OCI-LY3 (cell line): ENCODE measurements at regions not wholly inside any gene's neighbourhood (a gene's known extent, or its start where the extent isn't known, plus 50 kb on each side); places are given as distances from the start of the nearest gene placed in this dataset.
"Not testable (repeated sequence)": the region's sequence is repeated elsewhere in the genome, so short reads cannot be mapped to it uniquely, and the experiment has no call there.

ENCODE experiments used
- H2AFZ ChIP-seq: fragments of 200-600, 300-600 bp; shearing (Covaris generic); 2 replicates; pipeline ENCODE4 v1.6.0; 2014; ENCODE audit warnings: antibody characterized with exemption, low read depth, low read length
- H3K27ac ChIP-seq: fragments of 200-600, 300-600 bp; sonication (generic); 2 replicates; pipeline ENCODE4 v1.5.1; 2014; ENCODE audit warnings: mild to moderate bottlenecking, low read length, moderate library complexity, mixed read lengths
- H3K27me3 ChIP-seq: fragments of 200-600, 300-600 bp; sonication (generic); 2 replicates; pipeline ENCODE4 v1.6.1; 2014; ENCODE audit warnings: low read depth, low read length, mixed read lengths
- H3K36me3 ChIP-seq: fragments of 200-600, 300-600 bp; sonication (generic); replicated peaks from 2 replicates; pipeline ENCODE3; 2014; ENCODE audit warnings: low read depth, low read length, mixed read lengths
- H3K4me1 ChIP-seq: fragments of 300-600, 200-600 bp; sonication (generic); 2 replicates; pipeline ENCODE4 v1.6.1; 2014; ENCODE audit warnings: low read length, mixed read lengths
- H3K4me2 ChIP-seq: fragments of 200-600, 300-600 bp; sonication (generic); 2 replicates; pipeline ENCODE4 v1.6.1; 2014; ENCODE audit warnings: low read length, mixed read lengths
- H3K4me3 ChIP-seq: fragments of 300-600, 200-600 bp; sonication (generic); 2 replicates; pipeline ENCODE4 v1.5.1; 2014; ENCODE audit warnings: antibody characterized with exemption, mild to moderate bottlenecking, low read length, moderate library complexity
- H3K79me2 ChIP-seq: fragments of 300-600, 200-600 bp; shearing (Covaris generic); 2 replicates; pipeline ENCODE4 v1.6.1; 2014; ENCODE audit warnings: mild to moderate bottlenecking, low read length, mixed read lengths
- H3K9ac ChIP-seq: fragments of 300-600, 200-600 bp; shearing (Covaris generic); 2 replicates; pipeline ENCODE4 v1.6.0; 2014; ENCODE audit warnings: mild to moderate bottlenecking, low read length, moderate library complexity
- H3K9me3 ChIP-seq: fragments of 200-600, 300-600 bp; shearing (Covaris generic); 2 replicates; pipeline ENCODE4 v1.6.1; 2014; ENCODE audit warnings: low read length, mixed read lengths; ENCODE audit not compliant: insufficient read depth
- H4K20me1 ChIP-seq: fragments of 200-600, 300-600 bp; sonication (generic); 2 replicates; pipeline ENCODE4 v1.6.1; 2016; ENCODE audit warnings: low read length, mixed read lengths; ENCODE audit not compliant: insufficient read depth
- EZH2phosphoT487 ChIP-seq: fragments of 200-600 bp; shearing (Covaris generic); IDR thresholded peaks from 2 replicates; pipeline ENCODE4 v1.6.1; 2018; ENCODE audit warnings: antibody characterized with exemption, mixed run types, low read depth
- TF ChIP-seq, protein P1 (sequence below): fragments of 200-600, 300-600 bp; sonication (generic); IDR thresholded peaks from 2 replicates; pipeline ENCODE4 v1.5.1; 2014; ENCODE audit warnings: antibody characterized with exemption, low read length, low read depth

DNA sequence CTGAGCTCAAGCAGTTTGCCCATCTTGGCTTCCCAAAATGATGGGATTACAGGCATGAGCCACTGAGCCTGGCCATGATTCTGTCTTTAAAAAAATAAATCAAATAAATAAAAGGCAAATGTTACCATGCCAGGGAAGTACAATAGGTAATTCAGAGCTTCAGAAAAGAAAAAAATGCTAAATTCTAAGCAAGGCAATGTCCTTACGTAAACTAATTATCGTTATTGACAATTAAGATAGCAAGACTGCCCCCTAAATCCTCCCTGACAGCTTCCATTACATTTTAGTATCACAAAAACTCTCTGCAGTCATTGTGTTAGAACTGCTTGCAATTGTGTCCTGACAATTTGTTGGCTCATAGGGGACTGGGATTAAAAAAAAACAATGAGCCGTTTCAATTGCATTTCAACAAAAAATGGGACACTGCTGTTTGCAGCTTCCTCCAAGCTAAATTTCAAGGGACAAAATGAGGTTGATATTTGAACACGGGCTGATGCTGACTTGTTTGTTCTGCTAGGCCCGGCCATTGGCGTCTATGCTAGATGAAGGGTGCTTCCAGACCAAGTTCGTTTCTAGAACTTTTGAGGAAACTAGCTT is 88.9 kb downstream of the MOGAT1 start:
- H3K79me2 ChIP-seq = no peaks in the 10 kb centered on the region
- no peaks in the 10 kb centered on the region for H3K9me3 ChIP-seq
- H3K27me3 ChIP-seq = no peaks in the 10 kb centered on the region
- no peak overlapping the region for H3K4me2 ChIP-seq
- H2AFZ ChIP-seq = no peak overlapping the region
- no peak overlapping the region for H3K27ac ChIP-seq
- no peaks in the 10 kb centered on the region for H3K36me3 ChIP-seq
- H3K4me3 ChIP-seq = no peak overlapping the region
- no peak overlapping the region for H3K9ac ChIP-seq
- no peaks in the 10 kb centered on the region for H4K20me1 ChIP-seq
- TF ChIP-seq, protein P1, sequence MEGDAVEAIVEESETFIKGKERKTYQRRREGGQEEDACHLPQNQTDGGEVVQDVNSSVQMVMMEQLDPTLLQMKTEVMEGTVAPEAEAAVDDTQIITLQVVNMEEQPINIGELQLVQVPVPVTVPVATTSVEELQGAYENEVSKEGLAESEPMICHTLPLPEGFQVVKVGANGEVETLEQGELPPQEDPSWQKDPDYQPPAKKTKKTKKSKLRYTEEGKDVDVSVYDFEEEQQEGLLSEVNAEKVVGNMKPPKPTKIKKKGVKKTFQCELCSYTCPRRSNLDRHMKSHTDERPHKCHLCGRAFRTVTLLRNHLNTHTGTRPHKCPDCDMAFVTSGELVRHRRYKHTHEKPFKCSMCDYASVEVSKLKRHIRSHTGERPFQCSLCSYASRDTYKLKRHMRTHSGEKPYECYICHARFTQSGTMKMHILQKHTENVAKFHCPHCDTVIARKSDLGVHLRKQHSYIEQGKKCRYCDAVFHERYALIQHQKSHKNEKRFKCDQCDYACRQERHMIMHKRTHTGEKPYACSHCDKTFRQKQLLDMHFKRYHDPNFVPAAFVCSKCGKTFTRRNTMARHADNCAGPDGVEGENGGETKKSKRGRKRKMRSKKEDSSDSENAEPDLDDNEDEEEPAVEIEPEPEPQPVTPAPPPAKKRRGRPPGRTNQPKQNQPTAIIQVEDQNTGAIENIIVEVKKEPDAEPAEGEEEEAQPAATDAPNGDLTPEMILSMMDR = no peak
- TF ChIP-seq EZH2phosphoT487 = no peak
- H3K4me1 ChIP-seq = no peaks in the 10 kb centered on the region

DNA sequence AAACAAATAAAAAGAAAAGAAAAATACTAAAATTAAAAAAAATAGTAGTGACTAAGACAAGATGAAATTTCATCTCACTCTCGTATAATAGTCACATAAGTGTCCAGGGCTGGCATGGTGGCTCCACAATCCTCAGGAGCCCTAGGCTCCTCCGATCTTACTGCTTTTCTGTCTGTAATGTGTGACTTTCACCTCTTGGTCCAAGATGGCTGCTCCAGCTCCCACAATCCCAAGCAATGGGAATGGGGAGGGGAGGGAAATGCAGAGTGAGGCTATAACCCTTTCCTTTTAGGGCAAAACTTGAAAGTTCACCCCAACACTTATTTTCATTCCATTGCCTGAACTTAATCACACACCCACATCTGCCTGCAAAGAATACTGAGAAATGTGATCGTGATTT is 90.4 kb downstream of the MOGAT1 start:
- Histone ChIP-seq H4K20me1 (no peaks in the 10 kb centered on the region), H3K36me3 (no peaks in the 10 kb centered on the region), H3K27ac (no peak overlapping the region), H2AFZ (no peak overlapping the region), H3K4me1 (no peaks in the 10 kb centered on the region), H3K4me2 (no peak overlapping the region), H3K9me3 (no peaks in the 10 kb centered on the region), H3K9ac (no peak overlapping the region), H3K27me3 (no peaks in the 10 kb centered on the region), H3K4me3 (no peak overlapping the region), H3K79me2 (no peaks in the 10 kb centered on the region)
- no peak for TF ChIP-seq EZH2phosphoT487
- TF ChIP-seq, protein P1 = no peak

DNA sequence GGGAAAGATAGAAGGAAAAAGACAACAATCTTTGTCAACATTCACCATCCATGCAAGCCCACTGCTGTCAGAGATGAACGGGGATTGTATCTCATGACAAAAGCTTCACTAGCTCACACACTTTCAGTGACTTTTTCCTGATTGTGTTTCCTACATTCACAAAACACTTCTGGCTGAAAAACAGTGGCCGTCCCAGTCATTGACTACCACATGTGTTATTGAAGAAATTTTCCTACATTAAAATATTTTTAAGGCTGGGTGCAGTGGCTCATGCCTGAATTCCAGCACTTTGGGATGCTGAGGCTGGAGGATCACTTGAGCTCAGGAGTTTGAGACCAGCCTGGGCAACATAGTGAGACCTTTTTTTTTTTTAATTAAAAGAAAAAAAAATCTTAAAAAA is 90.9 kb downstream of the MOGAT1 start:
- Histone ChIP-seq H2AFZ (no peak overlapping the region), H4K20me1 (no peaks in the 10 kb centered on the region), H3K9me3 (no peaks in the 10 kb centered on the region), H3K27me3 (no peaks in the 10 kb centered on the region), H3K9ac (no peak overlapping the region), H3K4me3 (no peak overlapping the region), H3K27ac (no peak overlapping the region), H3K36me3 (no peaks in the 10 kb centered on the region), H3K4me2 (no peak overlapping the region), H3K79me2 (no peaks in the 10 kb centered on the region), H3K4me1 (no peaks in the 10 kb centered on the region)
- no peak for TF ChIP-seq EZH2phosphoT487
- TF ChIP-seq, protein P1 = no peak

DNA sequence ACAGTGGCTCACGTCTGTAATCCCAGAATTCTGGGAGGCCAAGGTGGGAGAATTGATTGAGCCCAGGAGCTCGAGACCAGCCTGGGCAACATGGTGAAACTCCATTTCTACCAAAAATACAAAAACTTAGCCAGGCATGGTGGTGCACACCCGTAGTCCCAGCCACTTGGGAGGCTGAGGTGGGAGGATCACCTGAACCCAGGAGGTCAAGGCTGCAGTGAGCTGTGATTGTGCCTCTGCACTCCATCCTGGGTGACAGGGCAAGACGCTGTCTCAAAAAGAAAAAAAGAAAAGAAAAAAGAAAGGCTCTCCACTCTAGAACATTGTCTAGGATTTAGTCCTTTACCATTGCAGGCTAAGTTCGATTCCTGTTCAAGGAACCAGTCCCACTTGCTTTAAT is 94.4 kb downstream of the MOGAT1 start:
- not testable (repeated sequence) for H3K27me3 ChIP-seq, H3K4me2 ChIP-seq, H3K9ac ChIP-seq, H2AFZ ChIP-seq, H3K79me2 ChIP-seq, H3K4me3 ChIP-seq, H3K4me1 ChIP-seq, H3K36me3 ChIP-seq, H4K20me1 ChIP-seq, H3K9me3 ChIP-seq, H3K27ac ChIP-seq

DNA sequence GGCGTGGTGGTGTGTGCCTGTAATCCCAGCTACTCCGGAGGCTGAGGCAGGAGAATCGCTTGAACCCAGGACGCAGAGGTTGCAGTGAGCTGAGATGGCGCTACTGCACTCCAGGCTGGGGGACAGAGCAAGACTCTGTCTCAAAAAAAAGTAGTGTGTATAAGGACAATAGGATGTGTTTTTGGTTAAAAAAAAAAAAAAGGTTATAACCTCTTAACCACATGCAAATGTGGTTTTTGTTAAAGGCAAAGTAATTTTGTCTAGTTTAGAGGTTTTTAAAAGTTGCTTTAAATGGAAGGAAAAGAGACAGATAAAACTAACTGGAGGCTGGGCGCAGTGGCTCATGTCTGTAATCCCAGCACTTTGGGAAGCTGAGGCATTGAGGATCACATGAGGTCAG is 92.8 kb upstream of the ACSL3 start:
- H3K9ac ChIP-seq, H4K20me1 ChIP-seq, H3K4me3 ChIP-seq, H3K4me1 ChIP-seq, H3K79me2 ChIP-seq, H3K4me2 ChIP-seq, H2AFZ ChIP-seq, H3K27me3 ChIP-seq, H3K36me3 ChIP-seq, H3K9me3 ChIP-seq, H3K27ac ChIP-seq: not testable (repeated sequence)
